ENCODE measurements at regions not wholly inside any gene's neighbourhood (a gene's known extent, or its start where the extent isn't known, plus 50 kb on each side); places are given as distances from the start of the nearest gene placed in this dataset.
A peak's percentile ranks its signal among the peaks of the same experiment; 100 is the strongest.
"Not testable (repeated sequence)": the region's sequence is repeated elsewhere in the genome, so short reads cannot be mapped to it uniquely, and the experiment has no call there.

- H3K27ac Mint-ChIP-seq (ENCODE audit: unreplicated experiment), result peak overlapping the region; percentile 95
- peaks cover 16% of the 10 kb centered on the region for H3K9me3 Mint-ChIP-seq (ENCODE audit: unreplicated experiment)
- H3K4me1 Mint-ChIP-seq (ENCODE audit: low read depth, unreplicated experiment), result no peaks in the 10 kb centered on the region
Observed at GRCh38 chr6:28838634-28839442, 84.9 kb downstream of the TRIM27 start.

DNA sequence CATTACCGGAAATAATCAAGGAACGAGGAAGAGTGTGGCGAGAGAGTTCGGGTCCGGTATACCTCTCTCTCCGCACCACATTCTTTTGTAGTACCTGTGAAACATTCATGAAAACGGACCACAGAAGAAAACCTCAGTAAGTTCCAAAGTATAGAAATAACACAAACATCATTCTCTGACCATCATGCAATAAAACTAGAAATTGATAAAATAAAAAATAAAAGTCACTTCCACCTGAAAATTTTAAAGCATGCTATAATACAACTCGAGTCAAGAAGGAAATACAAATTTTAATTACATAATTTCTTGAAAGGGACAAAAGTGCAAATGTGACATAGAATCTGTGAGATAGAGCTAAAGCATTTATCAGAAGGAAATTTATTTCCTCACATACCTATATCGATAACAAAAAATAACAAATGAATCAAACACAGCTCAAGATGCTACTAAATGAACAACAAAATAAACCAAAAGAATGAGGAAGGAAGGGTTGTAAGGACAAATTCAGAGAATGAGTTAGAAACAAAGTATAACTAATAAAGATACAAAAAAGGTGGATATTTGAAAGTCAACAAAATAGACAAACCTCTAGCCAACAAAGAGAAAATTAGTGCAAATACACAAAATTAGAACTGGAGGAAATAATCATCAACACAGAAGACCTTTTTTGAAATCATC, 84.2 kb downstream of the TRIM27 start:
- H3K27me3 Mint-ChIP-seq (ENCODE audit: unreplicated experiment), result peaks cover 16% of the 10 kb centered on the region
- H3K4me1 Mint-ChIP-seq (ENCODE audit: low read depth, unreplicated experiment), result no peaks in the 10 kb centered on the region
- H3K36me3 Mint-ChIP-seq (ENCODE audit: unreplicated experiment), result no peaks in the 10 kb centered on the region
- no peak for TF ChIP-seq CTCF (IDR thresholded peaks at IDR 0.05; ENCODE audit: partially characterized antibody, unreplicated experiment)
- no peak for DNase-seq
- H3K9me3 Mint-ChIP-seq (ENCODE audit: unreplicated experiment), result peaks cover 16% of the 10 kb centered on the region
- peak overlapping the region; percentile 95 for H3K4me3 Mint-ChIP-seq (ENCODE audit: unreplicated experiment)
- no peak overlapping the region for H3K27ac Mint-ChIP-seq (ENCODE audit: unreplicated experiment)

More at GRCh38 chr6:28838634-28839442, 84.9 kb downstream of the TRIM27 start:
- Mint-ChIP-seq H3K27me3 (ENCODE audit: unreplicated experiment) (peaks cover 15% of the 10 kb centered on the region), H3K4me3 (ENCODE audit: unreplicated experiment) (peak overlapping the region; percentile 95), H3K36me3 (ENCODE audit: unreplicated experiment) (no peaks in the 10 kb centered on the region)
- peak; percentile 93 for DNase-seq
- TF ChIP-seq CTCF (IDR thresholded peaks at IDR 0.05; ENCODE audit: partially characterized antibody, unreplicated experiment), result peak; percentile 80

GRCh38 chr6:28841290-28841689, 82.5 kb downstream of the TRIM27 start:
- H3K27me3 Mint-ChIP-seq (ENCODE audit: unreplicated experiment), result peaks cover 16% of the 10 kb centered on the region

GRCh38 chr6:28848756-28849155, 75.0 kb downstream of the TRIM27 start:
- not testable (repeated sequence) for DNase-seq; H3K27ac Mint-ChIP-seq (ENCODE audit: unreplicated experiment); H3K27me3 Mint-ChIP-seq (ENCODE audit: unreplicated experiment); H3K4me1 Mint-ChIP-seq (ENCODE audit: low read depth, unreplicated experiment); H3K4me3 Mint-ChIP-seq (ENCODE audit: unreplicated experiment); H3K9me3 Mint-ChIP-seq (ENCODE audit: unreplicated experiment); H3K36me3 Mint-ChIP-seq (ENCODE audit: unreplicated experiment)
- TF ChIP-seq CTCF (IDR thresholded peaks at IDR 0.05; ENCODE audit: partially characterized antibody, unreplicated experiment), result peak; percentile 9

More at GRCh38 chr6:28841290-28841689, 82.5 kb downstream of the TRIM27 start:
- peak; percentile 28 for TF ChIP-seq CTCF (IDR thresholded peaks at IDR 0.05; ENCODE audit: partially characterized antibody, unreplicated experiment)
- Mint-ChIP-seq H3K27ac (ENCODE audit: unreplicated experiment) (no peak overlapping the region), H3K4me1 (ENCODE audit: low read depth, unreplicated experiment) (no peaks in the 10 kb centered on the region), H3K36me3 (ENCODE audit: unreplicated experiment) (no peaks in the 10 kb centered on the region), H3K4me3 (ENCODE audit: unreplicated experiment) (no peak overlapping the region), H3K9me3 (ENCODE audit: unreplicated experiment) (peaks cover 16% of the 10 kb centered on the region)
- DNase-seq, result no peak

Data from glutamatergic neuron (in vitro differentiated cells).